ENCODE measurements at regions not wholly inside any gene's neighbourhood (a gene's known extent, or its start where the extent isn't known, plus 50 kb on each side); places are given as distances from the start of the nearest gene placed in this dataset.

DNA sequence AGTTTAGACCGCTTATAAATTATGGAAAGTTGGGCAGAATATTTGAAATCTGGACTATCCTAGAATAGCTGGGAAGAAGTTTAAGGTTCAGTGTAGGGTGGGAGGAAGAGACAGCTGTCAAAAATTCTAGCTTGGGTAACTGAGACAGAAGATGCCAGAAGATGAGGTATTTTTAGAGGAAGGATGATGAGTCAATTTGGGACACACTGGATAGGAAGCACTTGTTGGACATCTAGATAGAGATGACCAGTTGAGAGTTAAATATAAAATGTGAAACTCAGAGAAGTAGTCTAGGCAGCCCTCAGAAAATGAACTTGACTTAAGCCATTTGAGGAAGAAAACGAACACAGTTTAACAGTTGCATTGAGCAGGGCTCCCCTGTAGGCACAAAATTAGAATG is 137.9 kb upstream of the MAP9 start:
- no peak for DNase-seq (ENCODE audit: low spot score)

DNA sequence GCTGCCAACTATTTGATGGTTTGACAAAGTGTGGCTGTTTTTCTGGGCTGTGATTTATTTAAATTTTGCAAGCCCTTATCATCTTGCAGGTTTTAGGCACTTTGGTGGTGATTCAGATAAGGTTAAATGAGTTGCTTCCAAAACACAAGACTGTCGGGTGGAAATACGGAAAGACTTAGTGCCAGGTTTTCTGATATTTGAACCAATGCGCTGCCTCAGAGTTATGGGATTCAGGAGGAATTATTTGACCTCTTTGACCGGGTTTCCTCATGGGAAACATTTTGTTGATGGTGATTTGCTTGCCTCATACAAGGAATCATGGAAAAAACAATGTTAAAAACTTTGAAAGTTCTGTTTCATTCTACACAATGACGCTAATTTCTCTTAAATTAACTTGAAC is 136.1 kb upstream of the MAP9 start:
- DNase-seq (ENCODE audit: low spot score): no peak

DNA sequence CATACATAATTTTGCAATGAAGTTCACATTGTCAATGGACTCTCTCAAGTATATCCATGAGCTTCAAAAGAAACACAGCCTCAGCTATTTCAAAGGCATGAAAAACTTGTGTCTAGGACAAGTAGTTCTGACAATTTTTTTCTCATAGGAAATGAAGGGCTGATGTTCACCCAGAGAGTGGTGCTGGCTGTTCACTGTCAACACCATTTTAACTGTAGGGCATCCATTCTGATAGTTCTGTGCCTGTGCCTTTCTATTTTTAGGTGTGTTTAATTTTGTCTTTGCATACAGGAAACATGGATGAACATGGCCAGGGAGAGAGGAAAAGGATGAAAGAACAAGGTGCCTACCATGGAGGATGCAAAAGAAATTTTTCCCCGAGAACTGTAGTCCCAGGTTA is 135.3 kb upstream of the MAP9 start:
- no peak for DNase-seq (ENCODE audit: low spot score)

DNA sequence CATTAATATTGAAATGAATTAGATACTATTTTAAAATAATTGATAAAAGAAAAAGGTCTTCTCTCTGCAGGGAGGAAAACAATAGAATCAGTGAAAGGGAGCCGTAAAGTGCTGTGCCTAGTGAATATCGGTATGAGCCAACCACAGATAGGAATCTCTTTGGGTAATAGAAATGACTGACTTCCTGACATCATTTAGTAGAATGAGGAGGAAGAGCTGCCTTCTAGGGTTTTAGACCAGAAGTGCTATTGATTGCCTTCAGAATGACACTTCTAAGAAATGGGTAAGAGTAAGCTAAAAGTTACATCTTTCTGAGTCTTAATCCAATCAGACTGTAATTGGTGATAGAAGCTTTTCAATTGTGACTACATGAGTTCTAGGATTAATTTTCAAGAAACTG is 134.0 kb upstream of the MAP9 start:
- no peak for DNase-seq (ENCODE audit: low spot score)

DNA sequence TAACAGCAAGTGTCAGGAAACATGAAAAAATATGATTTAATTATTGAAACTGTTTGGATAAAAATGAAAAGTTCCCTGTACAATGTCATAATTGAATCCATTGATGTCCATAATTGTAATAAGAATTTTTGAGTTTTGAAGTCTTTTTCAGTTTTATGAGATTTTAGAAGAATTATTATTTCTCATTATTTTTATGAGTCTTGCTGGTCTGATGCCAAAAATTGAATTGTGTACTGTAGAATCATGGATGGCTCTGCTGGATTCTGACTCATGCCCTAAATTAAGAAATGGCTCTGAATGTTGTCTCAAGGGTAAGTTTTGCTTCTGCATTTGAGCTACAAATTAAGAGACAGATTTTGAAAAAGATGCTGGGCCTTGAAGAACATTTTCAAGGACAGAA is 132.8 kb upstream of the MAP9 start:
- peak; percentile 7 for DNase-seq (ENCODE audit: low spot score)

DNA sequence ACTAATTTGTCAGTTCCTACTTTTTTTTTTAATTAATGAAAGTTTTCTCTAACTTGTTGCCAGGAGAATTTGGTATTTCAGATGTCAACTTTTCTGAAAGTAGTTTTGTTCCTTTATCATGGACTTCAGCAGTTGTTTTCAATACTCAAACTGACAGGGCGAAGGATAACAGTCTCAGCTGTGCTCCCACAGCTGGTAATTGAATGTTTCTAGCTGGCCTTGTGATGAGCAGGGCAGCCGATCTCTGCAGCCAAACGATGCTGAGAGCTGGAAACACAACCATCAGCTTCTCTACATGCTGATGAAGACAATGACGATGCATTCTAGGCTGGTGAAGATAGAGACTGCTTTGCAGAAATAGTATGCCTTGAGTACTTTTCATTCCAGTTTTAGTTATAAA is 130.0 kb upstream of the MAP9 start:
- no peak for DNase-seq (ENCODE audit: low spot score)

DNA sequence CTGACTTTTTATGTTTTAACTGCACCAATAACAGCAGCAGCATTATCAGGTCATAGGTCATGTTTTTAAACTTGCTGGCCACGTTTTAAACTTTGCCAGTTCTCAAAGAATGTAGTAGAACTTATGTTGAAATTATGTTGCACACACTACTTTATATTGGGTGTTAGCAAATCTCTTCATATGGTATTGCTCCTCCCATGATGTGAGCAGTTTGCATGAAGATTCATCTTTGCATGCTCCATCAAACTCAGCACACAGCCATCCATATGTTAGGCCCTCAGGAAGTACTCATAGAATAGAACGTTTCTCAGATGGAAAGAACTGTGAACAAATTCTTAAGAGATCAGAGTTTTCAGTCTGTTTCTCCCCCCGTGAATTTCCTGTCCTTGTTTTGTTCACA is 128.6 kb upstream of the MAP9 start:
- no peak for DNase-seq (ENCODE audit: low spot score)

DNA sequence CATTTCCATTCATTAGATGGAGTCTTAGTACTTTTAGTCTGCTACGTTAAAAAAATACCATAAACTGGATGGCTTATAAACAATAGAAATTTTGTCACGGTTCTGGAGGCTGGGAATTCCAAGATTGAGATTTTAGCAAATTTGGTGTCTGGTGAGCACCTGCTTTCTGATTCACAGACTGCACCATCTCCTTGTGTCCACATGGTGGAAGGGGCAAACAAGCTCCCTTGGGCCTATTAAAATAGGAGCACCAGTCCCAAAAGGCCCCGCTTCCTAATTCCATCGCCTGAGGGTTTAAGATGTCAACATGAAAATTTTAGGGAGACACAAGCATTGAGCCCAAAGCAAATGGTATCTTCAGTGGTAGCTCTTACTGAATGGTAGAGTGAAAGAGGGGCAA is 120.5 kb upstream of the MAP9 start:
- no peak for DNase-seq (ENCODE audit: low spot score)

DNA sequence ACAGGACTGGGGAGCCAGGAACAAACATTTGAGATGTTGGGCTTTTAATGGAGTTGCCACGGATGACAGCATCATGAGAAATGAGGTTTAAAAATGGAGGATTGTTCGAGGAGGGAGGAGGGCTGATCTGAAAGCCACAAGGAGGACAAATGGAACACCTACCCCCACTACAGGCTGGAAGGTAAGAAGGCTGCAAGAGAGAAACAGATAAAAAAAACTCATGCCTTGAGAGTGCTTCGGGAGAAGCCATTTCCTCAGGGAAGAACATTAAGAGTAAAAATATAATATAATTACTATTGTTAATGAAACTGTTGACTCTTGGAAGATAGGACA is 119.5 kb upstream of the MAP9 start:
- DNase-seq (ENCODE audit: low spot score): no peak

DNA sequence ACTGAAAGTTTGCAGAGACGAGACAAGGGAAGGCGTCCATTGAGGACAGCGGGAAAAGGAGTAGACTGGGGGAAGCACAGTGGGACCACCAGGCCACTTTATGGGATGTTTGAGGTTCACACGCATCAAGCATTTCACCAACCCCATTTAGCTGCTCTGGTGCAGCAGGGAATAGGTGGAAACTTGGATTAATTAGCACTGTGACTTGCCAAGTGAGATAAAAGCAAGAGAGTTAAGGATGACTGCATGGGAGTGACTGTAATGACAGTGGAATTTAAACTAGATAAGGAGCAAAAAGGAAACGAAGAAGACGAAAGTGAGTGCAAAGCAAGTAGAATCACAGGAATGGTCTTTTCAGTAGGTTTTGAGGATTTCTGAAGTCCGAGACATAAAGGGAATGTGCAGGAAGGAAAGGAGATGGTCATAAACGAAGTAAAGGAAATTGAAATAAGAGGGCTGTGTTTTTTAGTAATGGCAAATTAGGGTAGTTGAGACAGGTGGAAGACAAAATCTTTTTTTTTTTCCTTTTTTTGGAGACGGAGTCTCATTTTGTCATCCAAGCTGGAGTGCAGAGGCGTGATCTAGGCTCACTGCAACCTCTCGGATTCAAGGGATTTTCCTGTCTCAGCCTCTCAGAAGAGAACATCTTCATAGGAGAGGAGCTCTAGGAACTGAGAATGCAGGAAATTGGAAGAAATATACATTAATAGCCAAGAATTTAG is 119.0 kb upstream of the MAP9 start:
- DNase-seq (ENCODE audit: low spot score): no peak

DNA sequence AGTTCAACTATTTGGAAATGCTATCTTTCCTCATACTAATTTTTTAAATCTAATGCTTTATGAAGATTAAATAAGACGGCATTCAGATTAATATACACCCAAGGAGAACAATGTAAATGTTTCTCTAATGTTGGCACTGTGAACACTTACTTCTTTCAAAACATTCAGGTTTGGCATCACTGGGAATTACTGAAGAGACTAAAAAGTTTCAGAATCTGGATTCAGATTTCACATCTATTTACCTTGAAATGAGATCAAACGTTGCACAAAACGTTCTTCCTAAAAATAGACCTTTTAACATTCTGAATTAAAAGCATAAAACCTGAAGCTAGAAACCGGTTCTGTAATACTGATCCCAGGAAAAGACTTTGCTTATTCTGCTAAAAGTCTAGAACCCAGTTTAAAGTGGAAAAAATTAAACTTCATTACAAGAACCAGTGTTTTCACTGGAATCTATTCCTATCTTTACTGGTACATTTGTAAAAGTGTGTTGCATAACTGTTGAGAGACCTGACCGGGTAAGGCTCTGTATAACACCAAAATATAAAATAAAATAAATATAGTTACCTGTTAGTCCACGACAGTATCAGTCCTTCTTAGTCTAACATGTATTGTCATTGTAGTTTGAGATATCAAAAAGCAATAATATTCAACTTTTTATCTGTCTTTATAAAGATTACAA is 117.4 kb upstream of the MAP9 start:
- no peak for DNase-seq (ENCODE audit: low spot score)

DNA sequence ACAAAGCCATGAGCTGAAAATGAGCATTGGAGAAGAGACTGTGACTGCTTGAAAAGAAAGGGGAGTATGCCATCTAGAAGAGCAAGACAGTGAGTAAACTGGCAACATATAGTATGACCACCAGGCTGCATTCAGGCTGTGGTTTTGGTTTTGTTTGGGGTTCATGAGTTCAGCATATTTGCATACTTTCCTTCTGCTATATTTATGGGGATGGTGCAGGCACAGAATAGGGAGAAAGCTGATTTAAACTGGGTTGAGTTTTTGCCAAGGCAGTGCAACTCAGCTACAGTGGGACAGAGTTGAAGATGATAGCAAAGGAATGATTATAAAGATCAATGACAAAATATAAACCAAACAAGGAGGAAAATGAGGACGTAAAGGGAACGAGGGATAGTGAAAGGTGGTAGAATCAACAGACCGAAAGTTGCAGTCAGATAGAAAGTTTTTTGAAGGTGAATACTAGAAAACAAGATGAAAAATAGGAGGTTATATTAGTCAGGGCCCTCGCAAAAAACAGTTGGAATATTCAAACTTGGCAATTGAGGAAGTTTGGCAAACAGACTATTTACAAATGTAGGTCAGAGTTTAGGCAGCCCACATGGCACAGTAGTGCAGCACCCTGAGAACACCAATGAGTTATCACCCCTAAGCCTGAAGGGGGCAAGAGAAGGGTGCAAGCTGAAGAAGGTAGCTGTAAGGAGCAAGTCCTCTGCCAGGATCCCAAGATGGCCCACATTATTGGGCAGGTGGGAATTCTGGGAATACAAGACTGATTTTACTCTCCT is 114.8 kb upstream of the MAP9 start:
- DNase-seq (ENCODE audit: low spot score): no peak

DNA sequence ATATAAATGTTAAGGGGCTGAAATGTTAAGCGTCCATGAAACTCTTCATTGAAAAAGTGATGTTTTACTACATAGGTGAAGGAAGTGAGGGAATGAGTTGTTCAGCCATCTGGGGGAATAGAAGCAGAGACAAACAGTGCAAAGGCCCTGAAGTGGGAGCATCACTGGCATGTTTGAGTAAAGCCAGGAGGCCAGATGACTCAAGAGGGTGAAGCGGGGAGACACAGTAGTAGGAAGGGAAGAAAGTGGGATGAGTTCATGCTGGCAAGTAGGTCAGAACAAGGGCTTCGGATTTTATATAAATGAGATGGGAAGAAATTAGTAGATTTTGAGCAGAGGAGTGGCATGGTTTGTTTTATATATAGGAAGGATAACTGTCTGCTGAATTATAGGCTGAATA is 112.5 kb upstream of the MAP9 start:
- no peak for DNase-seq (ENCODE audit: low spot score)

DNA sequence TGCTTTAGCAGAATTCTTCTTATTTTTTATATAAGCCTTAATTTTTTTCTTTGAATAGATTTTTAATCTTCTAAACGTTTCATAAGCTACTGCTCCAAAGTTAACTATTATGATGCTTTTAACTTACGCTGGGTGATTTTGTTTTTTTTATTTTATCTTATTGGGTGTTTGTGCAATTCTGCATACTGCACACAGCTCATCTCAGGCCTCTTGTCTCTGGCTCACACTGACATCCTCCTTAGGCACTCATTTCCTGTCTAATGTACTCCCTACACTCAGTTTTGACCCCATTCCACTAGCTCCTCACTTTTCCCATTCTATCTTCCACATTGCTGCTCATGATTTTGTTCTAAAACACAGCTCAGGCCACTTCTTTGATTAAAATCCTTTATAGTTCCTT is 111.9 kb upstream of the MAP9 start:
- no peak for DNase-seq (ENCODE audit: low spot score)

DNA sequence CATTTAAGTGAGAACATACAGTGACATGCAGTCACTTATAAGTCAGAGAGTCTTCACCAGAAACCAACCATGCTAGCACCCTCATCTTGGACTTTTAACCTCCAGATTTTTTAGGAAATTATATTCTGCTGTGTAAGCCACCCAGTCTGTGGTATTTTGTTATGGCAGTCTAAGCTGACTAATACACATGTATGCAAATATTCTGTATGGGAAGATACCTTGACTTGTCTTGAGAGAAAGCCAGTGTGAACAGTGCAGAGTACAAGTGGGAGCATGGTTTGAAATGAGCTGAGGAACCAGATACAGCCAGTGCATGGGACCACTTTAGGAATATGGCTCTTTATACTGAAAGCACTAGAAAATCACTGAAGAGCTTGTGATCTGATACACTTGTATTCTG is 110.4 kb upstream of the MAP9 start:
- DNase-seq (ENCODE audit: low spot score): no peak

DNA sequence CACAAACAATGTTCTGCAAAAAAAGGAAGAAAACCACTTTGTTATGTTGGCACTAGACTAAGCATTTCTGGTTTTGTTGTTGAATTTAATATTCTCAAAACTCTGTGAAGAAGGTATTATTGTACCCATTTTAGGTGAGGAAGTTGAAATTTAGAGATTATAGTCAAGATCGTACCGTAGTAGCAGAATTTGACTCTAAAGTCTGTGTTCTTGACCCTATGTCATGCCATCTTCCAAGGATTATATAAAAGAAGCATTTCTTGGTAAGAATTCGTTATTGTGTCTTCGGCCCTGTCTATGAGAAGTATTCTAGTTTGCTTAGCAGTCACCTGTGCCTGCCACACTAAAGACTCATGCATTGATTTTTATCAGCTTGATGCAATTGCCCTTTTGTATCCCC is 104.4 kb upstream of the MAP9 start:
- no peak for DNase-seq (ENCODE audit: low spot score)

DNA sequence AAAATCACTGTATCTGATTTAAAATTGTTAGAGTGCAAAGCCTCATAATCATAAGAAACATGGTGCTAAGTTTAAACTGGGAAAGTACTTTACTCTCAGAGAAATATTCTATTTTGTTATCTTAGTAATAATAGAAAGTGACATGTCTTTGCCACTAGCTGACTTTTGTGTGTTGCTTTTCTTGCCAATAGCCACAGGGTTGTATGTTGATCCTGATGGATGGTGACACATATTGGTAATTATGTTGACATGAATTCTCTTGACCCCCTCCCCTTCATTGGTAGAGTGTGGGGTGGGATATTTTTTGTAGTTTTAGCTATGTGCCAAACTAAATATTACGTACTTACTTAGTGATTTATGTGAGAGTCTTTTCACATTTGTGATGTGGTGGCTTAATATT is 103.1 kb upstream of the MAP9 start:
- DNase-seq (ENCODE audit: low spot score): no peak

DNA sequence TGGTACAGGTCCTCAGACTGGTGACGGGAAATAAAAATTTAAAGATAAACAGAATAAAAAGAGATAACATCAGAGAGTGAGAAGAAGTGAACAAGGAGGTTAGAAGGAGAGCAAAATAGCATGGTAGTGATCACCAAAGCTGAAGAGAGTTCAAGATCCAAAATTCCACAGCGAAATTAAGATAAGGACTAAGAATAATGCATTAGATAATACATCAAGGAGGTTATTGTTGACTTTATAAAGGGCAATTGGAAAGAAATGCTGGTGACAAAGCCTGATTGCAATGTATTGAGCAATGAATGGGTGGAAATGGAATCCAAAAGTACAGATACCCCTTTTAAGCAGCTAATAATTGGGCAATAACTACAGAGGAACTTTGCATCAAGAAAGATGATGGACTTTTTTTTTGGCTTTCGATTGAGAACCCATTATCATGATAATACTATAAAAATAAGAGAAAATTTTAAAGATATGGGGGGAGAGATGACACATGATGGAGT is 101.6 kb upstream of the MAP9 start:
- DNase-seq (ENCODE audit: low spot score): no peak

DNA sequence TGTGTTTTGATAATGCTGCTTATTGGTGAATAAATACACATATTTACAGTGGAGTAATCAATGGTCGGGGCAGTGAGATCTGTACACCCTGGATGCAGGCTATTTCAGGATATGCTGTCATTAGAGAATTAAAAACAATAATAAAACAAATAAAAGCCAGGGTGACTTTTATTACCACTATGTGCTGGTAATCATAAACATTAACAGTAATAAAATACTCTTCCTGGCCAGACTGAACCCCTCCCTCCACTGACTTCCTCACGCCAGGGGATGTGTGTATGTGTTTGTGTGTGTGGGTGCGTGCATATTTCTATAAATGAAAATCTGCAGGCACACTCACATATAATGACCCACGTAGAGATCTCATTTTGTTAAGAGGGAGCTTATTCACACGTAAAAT is 98.0 kb upstream of the MAP9 start:
- no peak for DNase-seq (ENCODE audit: low spot score)

DNA sequence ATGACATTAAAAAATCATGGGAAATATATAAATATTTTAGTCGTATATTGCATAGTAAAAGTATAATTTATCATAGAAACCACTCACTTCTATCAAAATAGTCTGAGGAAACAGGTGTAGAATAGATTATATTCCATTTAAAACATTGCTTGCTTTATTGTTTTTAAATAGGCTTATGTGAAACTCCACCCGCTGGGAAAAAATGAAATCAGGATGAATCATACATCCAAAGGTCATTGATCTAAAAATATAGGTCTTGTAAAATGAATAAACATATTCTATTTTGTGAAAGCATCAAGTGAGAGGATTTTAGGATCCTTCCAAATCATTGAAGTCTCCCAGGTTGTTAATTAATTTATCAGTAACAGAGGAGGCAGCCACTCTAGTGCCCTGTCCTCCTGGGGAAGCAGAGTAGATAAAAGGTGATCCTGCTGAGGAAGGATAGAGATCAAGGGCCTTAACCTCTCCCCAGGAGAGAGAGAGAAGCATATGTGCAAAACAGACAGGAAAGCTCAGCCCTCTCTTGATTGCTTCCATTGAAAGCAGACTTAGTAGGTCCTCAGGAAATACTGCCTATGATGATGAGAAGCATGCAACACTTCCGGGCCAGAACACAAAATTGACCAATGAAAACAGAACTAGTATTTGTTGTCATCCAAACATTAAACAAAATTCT is 96.8 kb upstream of the MAP9 start:
- DNase-seq (ENCODE audit: low spot score): no peak

DNA sequence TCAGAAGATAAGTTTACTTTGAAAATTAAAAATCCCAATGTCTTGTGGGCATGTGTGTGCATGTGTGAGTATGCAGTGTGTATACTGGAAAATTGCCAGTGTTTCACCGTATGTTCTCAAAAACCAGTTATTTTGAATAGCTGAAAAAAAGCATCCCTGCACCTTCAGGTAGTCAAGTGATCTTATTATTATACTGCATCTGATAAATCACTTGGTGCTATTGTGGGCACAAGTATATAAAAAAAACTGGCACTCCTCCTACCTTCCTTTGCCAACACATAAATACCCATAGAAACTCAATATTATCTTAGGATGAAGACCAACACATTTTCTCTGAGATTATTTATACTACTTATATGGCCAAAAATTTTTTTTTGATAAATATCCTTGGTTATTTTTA is 91.5 kb upstream of the MAP9 start:
- DNase-seq (ENCODE audit: low spot score): no peak

DNA sequence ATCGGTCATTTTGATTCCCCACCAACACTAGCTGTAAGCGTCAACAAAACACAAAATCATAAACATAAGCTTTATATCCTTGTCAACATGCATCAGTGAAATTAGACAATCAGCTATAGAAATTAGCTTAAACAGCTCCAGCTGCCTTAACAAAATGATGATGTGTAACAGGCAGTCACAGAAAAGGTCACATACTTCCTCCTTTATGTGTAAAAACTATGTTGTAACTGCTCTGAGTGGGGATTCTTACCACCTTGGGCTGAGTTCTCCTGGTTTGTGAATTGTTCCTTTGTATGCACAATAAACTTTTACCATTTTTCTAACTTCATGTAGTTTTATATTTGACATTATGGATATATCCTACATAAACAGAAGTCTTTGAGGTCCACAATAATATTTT is 73.9 kb upstream of the MAP9 start:
- DNase-seq (ENCODE audit: low spot score): no peak

DNA sequence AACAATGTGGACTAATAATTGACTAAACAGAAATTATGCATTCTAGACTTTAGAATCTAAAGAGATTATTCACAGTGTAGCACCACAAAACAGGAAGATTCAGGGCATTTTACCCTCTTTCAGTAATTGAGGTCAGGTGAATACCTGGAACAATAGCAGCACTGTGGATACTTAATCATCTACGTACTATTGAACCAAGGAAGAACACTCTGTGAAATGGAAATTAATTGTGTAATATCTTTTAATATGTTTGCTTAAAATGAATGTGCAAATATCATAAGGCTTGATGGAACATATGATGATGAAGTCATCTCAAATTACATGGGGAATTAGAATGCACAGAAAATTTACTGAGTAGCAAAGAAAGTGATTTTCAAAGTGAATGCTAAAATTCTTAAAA is 68.5 kb upstream of the MAP9 start:
- no peak for DNase-seq (ENCODE audit: low spot score)
